NCI-H2171 treated with DMSO at 0.1 percent for 48 hours (cell line): ENCODE measurements at regions not wholly inside any gene's neighbourhood (a gene's known extent, or its start where the extent isn't known, plus 50 kb on each side); places are given as distances from the start of the nearest gene placed in this dataset.
"Not testable (repeated sequence)": the region's sequence is repeated elsewhere in the genome, so short reads cannot be mapped to it uniquely, and the experiment has no call there.

ENCODE experiments used
- DNase-seq: peaks from one replicate; lab custom pipeline; 2025; lab: John Stamatoyannopoulos, UW

- DNase-seq: no peak
Measured at GRCh38 chr11:60592601-60593000, 77.4 kb downstream of the MS4A13 start.

GRCh38 chr11:60594998-60595642, 79.9 kb downstream of the MS4A13 start:
- no peak for DNase-seq

- DNase-seq: no peak
Measured at GRCh38 chr11:60607483-60607882, 91.9 kb upstream of the MS4A8 start.

- no peak for DNase-seq
Measured at GRCh38 chr11:60609632-60610031, 89.8 kb upstream of the MS4A8 start.

GRCh38 chr11:60610702-60611101, 88.7 kb upstream of the MS4A8 start:
- no peak for DNase-seq

GRCh38 chr11:60615497-60615896, 83.9 kb upstream of the MS4A8 start:
- DNase-seq: no peak

GRCh38 chr11:60621940-60622339, 77.5 kb upstream of the MS4A8 start:
- DNase-seq: not testable (repeated sequence)

- DNase-seq: not testable (repeated sequence)
Measured at GRCh38 chr11:60622776-60623175, 76.6 kb upstream of the MS4A8 start.

- DNase-seq: peak; percentile 14
Measured at GRCh38 chr11:60625262-60625661, 74.2 kb upstream of the MS4A8 start.

GRCh38 chr11:60629399-60629798, 70.0 kb upstream of the MS4A8 start:
- DNase-seq: no peak

GRCh38 chr11:60631944-60632343, 67.5 kb upstream of the MS4A8 start:
- no peak for DNase-seq

- DNase-seq: no peak
Measured at GRCh38 chr11:60633645-60634044, 65.8 kb upstream of the MS4A8 start.

- DNase-seq: no peak
Measured at GRCh38 chr11:60634126-60634525, 65.3 kb upstream of the MS4A8 start.

- DNase-seq: no peak
Measured at GRCh38 chr11:60641940-60642339, 57.5 kb upstream of the MS4A8 start.

GRCh38 chr11:60647087-60647486, 52.3 kb upstream of the MS4A8 start:
- DNase-seq: no peak
